ENCODE measurements at regions not wholly inside any gene's neighbourhood (a gene's known extent, or its start where the extent isn't known, plus 50 kb on each side); places are given as distances from the start of the nearest gene placed in this dataset.

- TF ChIP-seq EZH2phosphoT487 (conservative IDR thresholded peaks at IDR 0.05; ENCODE audit: low read length), result no peak
- no peak for TF ChIP-seq CTCF (IDR thresholded peaks at IDR 0.05; ENCODE audit: insufficient read depth, low read length, poor library complexity, severe bottlenecking)
- Histone ChIP-seq H3K27ac (ENCODE audit: low read depth, low read length) (no peak overlapping the region), H3K9me2 (replicated peaks; ENCODE audit: insufficient read depth, low read length) (no peaks in the 10 kb centered on the region), H3K36me3 (ENCODE audit: low read length) (no peaks in the 10 kb centered on the region), H3K4me2 (ENCODE audit: low read depth, low read length, poor library complexity, severe bottlenecking) (no peak overlapping the region), H3K9me3 (ENCODE audit: insufficient read depth, low read length) (no peaks in the 10 kb centered on the region), H4K20me1 (ENCODE audit: low read depth, low read length) (no peaks in the 10 kb centered on the region), H3K4me3 (ENCODE audit: insufficient read depth, low read length, poor library complexity, severe bottlenecking) (no peak overlapping the region), H3F3A (ENCODE audit: insufficient read depth) (no peaks in the 10 kb centered on the region), H2AFZ (ENCODE audit: low read depth, low read length, severe bottlenecking) (no peak overlapping the region), H3K9ac (ENCODE audit: low read length) (no peak overlapping the region), H3K79me2 (ENCODE audit: insufficient read depth, low read length) (no peaks in the 10 kb centered on the region), H3K27me3 (ENCODE audit: low read length) (0 out of 2 replicates have a peak, but pooled peaks cover 4% of the 10 kb centered on the region)
These were observed 143.5 kb upstream of the AFDN start for GRCh38 chr6:167683028-167683862.

GRCh38 chr6:167684276-167685104 is 142.2 kb upstream of the AFDN start:
- Histone ChIP-seq H3K9me2 (replicated peaks; ENCODE audit: insufficient read depth, low read length) (no peaks in the 10 kb centered on the region), H4K20me1 (ENCODE audit: low read depth, low read length) (no peaks in the 10 kb centered on the region), H3K4me2 (ENCODE audit: low read depth, low read length, poor library complexity, severe bottlenecking) (no peak overlapping the region), H3K79me2 (ENCODE audit: insufficient read depth, low read length) (no peaks in the 10 kb centered on the region), H3K36me3 (ENCODE audit: low read length) (no peaks in the 10 kb centered on the region), H3K27ac (ENCODE audit: low read depth, low read length) (no peak overlapping the region), H3K9me3 (ENCODE audit: insufficient read depth, low read length) (no peaks in the 10 kb centered on the region), H3F3A (ENCODE audit: insufficient read depth) (no peaks in the 10 kb centered on the region), H2AFZ (ENCODE audit: low read depth, low read length, severe bottlenecking) (no peak overlapping the region), H3K27me3 (ENCODE audit: low read length) (0 out of 2 replicates have a peak, but pooled peaks cover 4% of the 10 kb centered on the region), H3K4me3 (ENCODE audit: insufficient read depth, low read length, poor library complexity, severe bottlenecking) (no peak overlapping the region), H3K9ac (ENCODE audit: low read length) (no peak overlapping the region)
- TF ChIP-seq EZH2phosphoT487 (conservative IDR thresholded peaks at IDR 0.05; ENCODE audit: low read length) (no peak), CTCF (IDR thresholded peaks at IDR 0.05; ENCODE audit: insufficient read depth, low read length, poor library complexity, severe bottlenecking) (no peak)

- Histone ChIP-seq H3K9ac (ENCODE audit: low read length) (no peak overlapping the region), H3K27ac (ENCODE audit: low read depth, low read length) (no peak overlapping the region), H3K9me3 (ENCODE audit: insufficient read depth, low read length) (no peaks in the 10 kb centered on the region), H3F3A (ENCODE audit: insufficient read depth) (no peaks in the 10 kb centered on the region), H3K4me3 (ENCODE audit: insufficient read depth, low read length, poor library complexity, severe bottlenecking) (no peak overlapping the region), H3K27me3 (ENCODE audit: low read length) (0 out of 2 replicates have a peak, but pooled peaks cover 4% of the 10 kb centered on the region), H4K20me1 (ENCODE audit: low read depth, low read length) (no peaks in the 10 kb centered on the region), H3K79me2 (ENCODE audit: insufficient read depth, low read length) (no peaks in the 10 kb centered on the region), H3K36me3 (ENCODE audit: low read length) (no peaks in the 10 kb centered on the region), H2AFZ (ENCODE audit: low read depth, low read length, severe bottlenecking) (no peak overlapping the region), H3K9me2 (replicated peaks; ENCODE audit: insufficient read depth, low read length) (no peaks in the 10 kb centered on the region), H3K4me2 (ENCODE audit: low read depth, low read length, poor library complexity, severe bottlenecking) (no peak overlapping the region)
- no peak for TF ChIP-seq CTCF (IDR thresholded peaks at IDR 0.05; ENCODE audit: insufficient read depth, low read length, poor library complexity, severe bottlenecking)
- no peak for TF ChIP-seq EZH2phosphoT487 (conservative IDR thresholded peaks at IDR 0.05; ENCODE audit: low read length)
These were observed 141.1 kb upstream of the AFDN start for GRCh38 chr6:167685654-167686053.
